Uterus (tissue), 2 donors: ENCODE measurements at regions not wholly inside any gene's neighbourhood (a gene's known extent, or its start where the extent isn't known, plus 50 kb on each side); places are given as distances from the start of the nearest gene placed in this dataset.

ENCODE experiments used
- POLR2A ChIP-seq, 2 donors: fragments of 450-650 bp; IDR thresholded peaks; one replicate each; pipeline ENCODE4 v1.6.1; 2016; ENCODE audit warnings: antibody characterized with exemption in 2 of 2, mild to moderate bottlenecking in 1 of 2, moderate library complexity in 1 of 2
- TF ChIP-seq, protein P1 (sequence below), 4 experiments: fragments of 200-600 bp in 2 of 4; fragments of 450-650 bp in 2 of 4; sonication (generic) in 2 of 4; IDR thresholded peaks; one replicate each; pipeline ENCODE4 v1.5.1; 2016 to 2019; ENCODE audit warnings: antibody characterized with exemption in 4 of 4, mild to moderate bottlenecking in 2 of 4, moderate library complexity in 1 of 4

DNA sequence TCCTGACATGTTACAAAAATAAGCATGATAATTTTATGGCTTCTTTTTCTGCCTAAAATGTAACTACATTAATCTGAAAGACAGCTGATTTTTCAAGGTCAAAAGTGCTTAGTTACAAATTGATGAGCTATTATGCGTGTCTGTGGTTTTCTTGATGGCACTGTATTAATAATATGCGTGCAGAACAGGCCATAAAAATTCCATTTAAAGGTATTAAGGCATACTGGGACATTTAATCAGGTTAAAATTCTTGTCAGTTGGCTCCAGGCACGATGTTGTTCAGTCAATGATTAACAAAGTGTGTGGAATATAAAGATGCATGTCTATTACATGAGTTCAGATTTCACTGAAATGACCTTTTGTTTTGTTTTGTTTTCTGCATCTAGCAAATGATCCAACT is 420.1 kb upstream of the ZNF804A start:
- TF ChIP-seq POLR2A (IDR thresholded peaks at IDR 0.05), result no peak
- TF ChIP-seq, protein P1, sequence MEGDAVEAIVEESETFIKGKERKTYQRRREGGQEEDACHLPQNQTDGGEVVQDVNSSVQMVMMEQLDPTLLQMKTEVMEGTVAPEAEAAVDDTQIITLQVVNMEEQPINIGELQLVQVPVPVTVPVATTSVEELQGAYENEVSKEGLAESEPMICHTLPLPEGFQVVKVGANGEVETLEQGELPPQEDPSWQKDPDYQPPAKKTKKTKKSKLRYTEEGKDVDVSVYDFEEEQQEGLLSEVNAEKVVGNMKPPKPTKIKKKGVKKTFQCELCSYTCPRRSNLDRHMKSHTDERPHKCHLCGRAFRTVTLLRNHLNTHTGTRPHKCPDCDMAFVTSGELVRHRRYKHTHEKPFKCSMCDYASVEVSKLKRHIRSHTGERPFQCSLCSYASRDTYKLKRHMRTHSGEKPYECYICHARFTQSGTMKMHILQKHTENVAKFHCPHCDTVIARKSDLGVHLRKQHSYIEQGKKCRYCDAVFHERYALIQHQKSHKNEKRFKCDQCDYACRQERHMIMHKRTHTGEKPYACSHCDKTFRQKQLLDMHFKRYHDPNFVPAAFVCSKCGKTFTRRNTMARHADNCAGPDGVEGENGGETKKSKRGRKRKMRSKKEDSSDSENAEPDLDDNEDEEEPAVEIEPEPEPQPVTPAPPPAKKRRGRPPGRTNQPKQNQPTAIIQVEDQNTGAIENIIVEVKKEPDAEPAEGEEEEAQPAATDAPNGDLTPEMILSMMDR (IDR thresholded peaks at IDR 0.05), result no peak
